Endothelial cell (in vitro differentiated cells): ENCODE measurements at regions not wholly inside any gene's neighbourhood (a gene's known extent, or its start where the extent isn't known, plus 50 kb on each side); places are given as distances from the start of the nearest gene placed in this dataset.

Source experiments
- DNase-seq: peaks from one replicate; pipeline ENCODE4 v3.0.0; 2021; ENCODE audit warnings: low spot score
- H3K27ac Mint-ChIP-seq: one replicate; pipeline ENCODE4 v1.8.0; 2021; ENCODE audit warnings: mixed read lengths, inconsistent platforms; ENCODE audit not compliant: unreplicated experiment
- H3K27me3 Mint-ChIP-seq: one replicate; pipeline ENCODE4 v1.8.0; 2021; ENCODE audit warnings: mild to moderate bottlenecking, moderate library complexity, mixed read lengths, inconsistent platforms; ENCODE audit not compliant: unreplicated experiment
- H3K36me3 Mint-ChIP-seq: one replicate; pipeline ENCODE4 v1.8.0; 2021; ENCODE audit warnings: mild to moderate bottlenecking, low read depth, mixed read lengths, inconsistent platforms; ENCODE audit not compliant: unreplicated experiment
- H3K4me1 Mint-ChIP-seq: one replicate; pipeline ENCODE4 v1.8.0; 2021; ENCODE audit warnings: mild to moderate bottlenecking, mixed read lengths, inconsistent platforms; ENCODE audit not compliant: unreplicated experiment
- H3K4me3 Mint-ChIP-seq: one replicate; pipeline ENCODE4 v1.8.0; 2021; ENCODE audit warnings: mild to moderate bottlenecking, mixed read lengths, inconsistent platforms; ENCODE audit not compliant: unreplicated experiment
- H3K9me3 Mint-ChIP-seq: one replicate; pipeline ENCODE4 v1.8.0; 2021; ENCODE audit warnings: mixed read lengths, inconsistent platforms; ENCODE audit not compliant: unreplicated experiment
- TF ChIP-seq, protein P1 (sequence below): fragments of 200-600 bp; sonication (generic); IDR thresholded peaks from one replicate; pipeline ENCODE4 v1.5.0; 2021; ENCODE audit warnings: antibody characterized with exemption; ENCODE audit not compliant: unreplicated experiment

DNA sequence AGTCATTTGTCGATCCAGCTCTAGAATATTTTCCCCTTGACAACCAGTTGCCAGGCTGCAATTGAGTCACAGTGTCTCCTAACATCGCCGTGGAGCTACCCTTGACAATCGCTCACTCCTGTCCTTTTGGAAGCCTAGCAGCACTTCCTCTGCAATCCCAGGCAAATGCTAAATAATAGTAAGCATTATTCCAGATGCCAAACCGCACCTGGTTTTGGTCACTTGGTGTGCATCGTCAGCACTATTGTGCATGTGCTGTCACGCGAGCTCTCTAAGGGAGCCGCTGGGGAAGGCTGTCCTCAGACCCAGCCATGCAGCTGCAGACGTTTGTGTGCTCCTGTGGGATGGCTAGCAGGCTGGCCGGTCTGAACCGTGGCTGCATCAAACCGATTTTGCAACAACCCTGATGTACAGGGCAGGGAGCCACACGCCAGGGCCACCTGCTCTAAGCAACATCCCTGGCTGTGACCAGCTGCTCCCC lies 549.5 kb upstream of the ID2 start:
- Mint-ChIP-seq H3K27ac (no peak overlapping the region), H3K36me3 (no peaks in the 10 kb centered on the region), H3K4me3 (no peak overlapping the region), H3K9me3 (no peaks in the 10 kb centered on the region), H3K27me3 (peaks cover 2% of the 10 kb centered on the region), H3K4me1 (no peaks in the 10 kb centered on the region)
- TF ChIP-seq, protein P1, sequence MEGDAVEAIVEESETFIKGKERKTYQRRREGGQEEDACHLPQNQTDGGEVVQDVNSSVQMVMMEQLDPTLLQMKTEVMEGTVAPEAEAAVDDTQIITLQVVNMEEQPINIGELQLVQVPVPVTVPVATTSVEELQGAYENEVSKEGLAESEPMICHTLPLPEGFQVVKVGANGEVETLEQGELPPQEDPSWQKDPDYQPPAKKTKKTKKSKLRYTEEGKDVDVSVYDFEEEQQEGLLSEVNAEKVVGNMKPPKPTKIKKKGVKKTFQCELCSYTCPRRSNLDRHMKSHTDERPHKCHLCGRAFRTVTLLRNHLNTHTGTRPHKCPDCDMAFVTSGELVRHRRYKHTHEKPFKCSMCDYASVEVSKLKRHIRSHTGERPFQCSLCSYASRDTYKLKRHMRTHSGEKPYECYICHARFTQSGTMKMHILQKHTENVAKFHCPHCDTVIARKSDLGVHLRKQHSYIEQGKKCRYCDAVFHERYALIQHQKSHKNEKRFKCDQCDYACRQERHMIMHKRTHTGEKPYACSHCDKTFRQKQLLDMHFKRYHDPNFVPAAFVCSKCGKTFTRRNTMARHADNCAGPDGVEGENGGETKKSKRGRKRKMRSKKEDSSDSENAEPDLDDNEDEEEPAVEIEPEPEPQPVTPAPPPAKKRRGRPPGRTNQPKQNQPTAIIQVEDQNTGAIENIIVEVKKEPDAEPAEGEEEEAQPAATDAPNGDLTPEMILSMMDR: no peak
- DNase-seq: no peak

DNA sequence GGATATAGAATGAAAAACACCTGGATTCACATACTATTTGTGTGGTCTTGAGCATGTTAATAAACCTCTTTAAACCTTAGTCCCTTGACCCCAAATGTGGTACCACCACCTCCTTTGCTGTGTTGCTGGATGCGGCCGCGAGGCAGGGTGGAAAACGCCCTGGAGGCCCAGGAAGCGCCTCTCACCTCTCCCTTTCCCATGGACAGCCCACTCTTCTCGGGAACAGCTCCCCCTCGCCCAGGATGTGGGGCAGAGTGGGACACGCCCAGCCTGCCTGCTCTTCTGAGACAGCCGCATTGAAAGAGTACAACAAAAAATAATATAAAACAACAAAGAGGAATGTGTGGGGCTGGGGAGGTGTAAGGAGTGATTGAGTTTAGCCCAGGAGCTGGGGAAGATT lies 549.0 kb upstream of the ID2 start:
- H3K4me1 Mint-ChIP-seq: peaks cover 3% of the 10 kb centered on the region
- no peaks in the 10 kb centered on the region for H3K36me3 Mint-ChIP-seq
- no peak overlapping the region for H3K4me3 Mint-ChIP-seq
- no peak for DNase-seq
- TF ChIP-seq, protein P1: no peak
- H3K27me3 Mint-ChIP-seq: peaks cover 2% of the 10 kb centered on the region
- no peaks in the 10 kb centered on the region for H3K9me3 Mint-ChIP-seq
- H3K27ac Mint-ChIP-seq: no peak overlapping the region

DNA sequence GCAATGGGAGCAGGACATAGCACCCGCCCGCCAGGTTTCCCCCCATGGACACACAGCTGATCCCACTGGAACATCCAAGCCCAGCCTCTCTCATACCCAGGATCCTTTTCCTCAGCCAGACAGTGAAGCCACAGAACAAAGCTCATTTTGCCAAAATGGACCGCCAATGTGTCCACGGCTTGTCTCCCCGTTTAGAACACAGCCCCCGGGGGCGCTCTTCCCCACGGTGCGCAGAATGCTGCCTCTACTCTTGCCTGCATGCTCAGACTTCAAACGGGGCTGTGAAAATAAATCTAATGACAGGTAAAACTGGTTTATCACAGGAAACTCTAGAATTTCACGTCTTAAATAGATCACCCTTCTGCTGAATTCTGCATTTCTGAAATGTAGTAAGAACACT lies 548.5 kb upstream of the ID2 start:
- DNase-seq: no peak

DNA sequence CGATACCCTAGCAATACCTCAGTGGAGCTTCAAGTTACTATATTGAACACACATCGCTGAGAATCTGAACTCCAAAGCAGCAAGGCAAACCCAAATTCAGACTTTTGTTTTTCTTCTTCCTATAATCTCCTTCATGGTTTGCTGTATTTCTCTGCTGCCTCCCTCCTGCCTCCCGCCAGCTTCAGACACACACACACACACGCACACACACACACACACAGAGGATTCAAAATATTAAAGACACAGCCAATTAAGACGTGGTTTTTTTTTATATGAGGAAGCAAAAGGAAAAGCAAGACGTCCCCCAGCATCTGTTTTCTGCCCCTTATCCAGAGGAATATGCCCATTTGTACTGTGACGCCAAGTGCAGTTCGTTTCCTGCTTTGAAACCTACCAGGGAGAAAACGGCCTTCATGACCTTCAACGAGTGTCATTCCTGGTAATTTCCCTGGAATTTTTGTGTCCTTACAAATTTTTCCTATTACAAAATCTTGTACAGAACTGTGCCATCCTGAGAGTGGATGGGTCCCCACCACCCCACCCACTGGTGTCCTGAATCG lies 547.9 kb upstream of the ID2 start:
- Mint-ChIP-seq H3K27me3 (peaks cover 2% of the 10 kb centered on the region), H3K4me1 (peaks cover 4% of the 10 kb centered on the region), H3K4me3 (no peak overlapping the region), H3K27ac (no peak overlapping the region), H3K9me3 (no peaks in the 10 kb centered on the region), H3K36me3 (no peaks in the 10 kb centered on the region)
- DNase-seq: no peak
- TF ChIP-seq, protein P1: no peak

More for the DNA sequence above, 548.5 kb upstream of the ID2 start:
- TF ChIP-seq, protein P1: no peak
- peaks cover 4% of the 10 kb centered on the region for H3K4me1 Mint-ChIP-seq
- H3K27me3 Mint-ChIP-seq: peaks cover 2% of the 10 kb centered on the region
- no peaks in the 10 kb centered on the region for H3K9me3 Mint-ChIP-seq
- H3K36me3 Mint-ChIP-seq: no peaks in the 10 kb centered on the region
- H3K4me3 Mint-ChIP-seq: no peak overlapping the region
- H3K27ac Mint-ChIP-seq: no peak overlapping the region

DNA sequence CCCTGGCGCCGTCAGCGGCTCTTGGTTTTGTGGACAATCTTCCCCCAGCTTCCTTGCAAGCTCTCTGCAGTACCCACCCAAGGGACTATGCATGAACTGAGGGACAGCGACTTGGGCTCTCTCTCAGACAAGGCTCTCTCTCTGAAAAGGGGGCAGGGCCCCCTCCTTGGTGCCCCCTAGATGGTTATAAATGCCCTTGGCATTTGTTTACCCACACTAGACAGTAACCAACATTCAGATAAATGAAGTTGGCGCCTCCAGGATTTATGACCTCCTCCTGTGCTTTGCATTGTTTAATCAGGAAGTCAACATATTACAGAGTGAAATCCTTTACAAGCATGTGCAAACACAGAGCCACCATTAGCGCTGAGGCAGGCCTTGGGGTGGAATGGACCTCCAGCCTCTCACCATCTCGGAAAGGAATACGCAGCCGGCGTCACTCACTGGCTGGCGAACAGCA lies 547.4 kb upstream of the ID2 start:
- Mint-ChIP-seq H3K4me1 (peaks cover 4% of the 10 kb centered on the region), H3K27ac (no peak overlapping the region), H3K27me3 (peaks cover 2% of the 10 kb centered on the region), H3K36me3 (no peaks in the 10 kb centered on the region), H3K4me3 (no peak overlapping the region), H3K9me3 (no peaks in the 10 kb centered on the region)
- TF ChIP-seq, protein P1: no peak
- DNase-seq: no peak
